DMS79 (cell line): ENCODE measurements at regions not wholly inside any gene's neighbourhood (a gene's known extent, or its start where the extent isn't known, plus 50 kb on each side); places are given as distances from the start of the nearest gene placed in this dataset.
"Not testable (repeated sequence)": the region's sequence is repeated elsewhere in the genome, so short reads cannot be mapped to it uniquely, and the experiment has no call there.

ENCODE experiments used
- DNase-seq: peaks from one replicate; lab custom pipeline; 2025; lab: John Stamatoyannopoulos, UW

DNA sequence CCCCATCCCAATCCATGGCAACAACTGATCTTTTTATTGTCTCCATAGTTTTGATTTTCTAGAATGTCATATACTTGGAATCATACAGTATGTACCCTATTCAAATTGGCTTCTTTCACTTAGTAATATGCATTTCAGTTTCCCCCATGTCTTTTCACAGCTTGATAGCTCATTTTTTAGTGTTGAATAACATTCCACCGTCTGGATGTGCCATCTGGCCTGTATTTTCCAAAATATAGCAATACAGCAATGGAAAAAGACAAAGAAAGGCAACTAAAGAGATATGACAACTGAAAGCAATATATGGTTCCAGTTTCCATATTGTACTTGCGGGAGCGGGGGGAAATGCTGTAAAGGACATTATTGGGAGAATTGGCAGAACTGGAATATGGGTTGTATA, 166.4 kb upstream of the NT5E start:
- no peak for DNase-seq

DNA sequence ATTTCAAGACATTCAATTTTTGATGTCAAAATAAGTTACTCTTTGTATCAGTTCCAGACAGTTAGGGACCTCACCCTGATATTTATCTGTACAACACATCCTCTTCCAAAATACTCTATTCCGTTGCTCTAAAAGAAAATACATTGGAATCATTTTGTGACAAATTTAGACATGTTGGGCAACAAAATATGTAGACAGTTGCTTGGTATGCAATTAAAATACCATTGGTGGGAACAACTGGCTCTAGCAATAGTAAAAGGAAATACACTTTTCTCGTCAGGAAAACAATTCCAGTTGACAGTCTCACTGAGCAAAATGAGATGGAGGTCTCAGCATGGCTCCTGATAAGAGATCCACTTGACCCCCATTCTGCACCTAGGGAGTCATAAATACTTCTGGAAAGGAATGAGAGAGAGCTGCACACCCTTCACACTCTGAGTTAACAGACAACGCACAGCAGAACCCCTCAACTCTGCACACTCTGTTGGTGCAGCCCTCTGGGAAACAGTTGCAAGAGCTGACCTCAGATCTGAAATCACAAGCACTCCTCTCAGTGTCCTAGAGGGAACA, 171.3 kb upstream of the NT5E start:
- no peak for DNase-seq

DNA sequence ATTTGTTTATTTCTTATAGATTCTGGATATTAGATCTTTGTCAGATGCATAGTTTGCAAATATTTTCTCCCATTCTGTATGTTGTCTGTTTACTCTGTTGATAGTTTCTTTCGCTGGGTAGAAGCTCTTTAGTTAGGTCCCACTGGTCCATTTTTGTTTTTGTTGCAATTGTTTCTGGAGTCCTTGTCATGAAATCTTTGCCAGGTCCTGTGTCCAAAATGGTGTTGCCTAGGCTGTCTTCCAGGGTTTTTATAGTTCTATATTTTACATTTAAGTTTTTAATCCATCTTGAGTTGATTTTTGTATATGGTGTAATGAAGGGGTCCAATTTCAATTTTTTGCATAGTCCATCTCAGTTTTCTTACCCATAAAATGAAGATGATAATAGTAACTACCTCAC, 173.9 kb upstream of the NT5E start:
- not testable (repeated sequence) for DNase-seq

DNA sequence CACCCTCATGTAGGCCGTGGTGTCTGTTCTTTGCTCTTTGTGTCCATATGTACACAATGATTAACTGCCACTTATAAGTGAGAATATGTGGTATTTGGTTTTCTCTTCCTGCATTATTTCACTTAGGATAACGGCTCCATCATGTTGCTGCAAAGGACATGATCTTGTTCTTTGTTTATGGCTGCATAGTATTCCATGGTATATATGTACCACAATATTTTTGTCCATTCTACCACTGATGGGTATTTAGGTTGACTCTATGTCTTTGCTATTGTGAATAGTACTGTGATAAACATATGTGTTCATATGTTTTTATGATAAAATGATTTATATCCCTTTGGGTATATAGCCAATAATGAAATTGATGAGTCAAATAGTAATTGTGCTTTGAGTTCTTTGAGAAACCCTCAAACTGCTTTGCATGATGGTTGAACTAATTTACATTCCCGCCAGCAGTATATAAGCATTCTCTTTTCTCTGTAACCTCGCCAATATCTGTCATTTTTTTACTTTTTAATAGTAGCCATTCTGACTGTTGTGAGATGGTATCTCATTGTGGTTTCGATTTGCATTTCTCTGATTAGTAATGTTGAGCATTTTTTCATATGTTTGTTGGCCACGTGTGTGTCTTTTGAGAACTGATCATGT, 174.4 kb upstream of the NT5E start:
- DNase-seq: no peak

DNA sequence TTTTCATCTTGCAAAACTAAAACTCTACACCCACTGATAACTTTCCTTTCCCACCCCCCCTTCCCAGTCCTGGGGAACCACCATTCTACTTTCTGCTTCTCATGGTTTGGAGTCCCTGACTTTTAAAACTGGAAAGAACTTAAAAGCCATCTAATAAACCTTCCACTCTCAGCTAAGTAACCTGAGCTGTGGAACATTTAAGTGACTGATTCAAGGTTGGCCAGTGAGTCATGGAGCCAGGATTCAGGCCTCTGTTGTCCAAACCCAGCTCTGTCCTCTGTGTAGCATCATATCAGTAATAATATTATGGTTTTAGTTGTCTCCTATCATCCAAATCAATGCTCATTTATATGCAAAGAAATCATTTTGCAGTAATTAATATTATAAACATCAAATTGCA, 176.0 kb upstream of the NT5E start:
- no peak for DNase-seq

DNA sequence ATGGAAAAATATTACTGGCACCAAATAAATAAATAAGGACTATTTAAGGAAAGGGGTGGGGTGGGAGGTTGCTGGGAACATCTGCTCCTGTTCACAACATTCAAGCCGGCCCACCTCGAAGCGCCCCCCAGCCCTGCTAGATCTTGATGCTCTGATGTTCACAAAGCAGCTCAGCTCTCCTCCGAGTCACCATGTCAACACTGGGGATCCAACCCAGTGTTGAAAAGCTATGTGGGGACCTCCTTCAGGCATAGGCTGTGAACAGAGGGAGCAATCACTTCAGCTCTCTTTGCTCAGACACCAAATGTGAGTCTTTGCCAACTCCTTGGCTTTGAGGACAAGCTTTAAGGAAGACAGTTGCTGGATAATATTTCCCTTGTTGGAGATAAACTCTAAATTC, 176.8 kb upstream of the NT5E start:
- no peak for DNase-seq

DNA sequence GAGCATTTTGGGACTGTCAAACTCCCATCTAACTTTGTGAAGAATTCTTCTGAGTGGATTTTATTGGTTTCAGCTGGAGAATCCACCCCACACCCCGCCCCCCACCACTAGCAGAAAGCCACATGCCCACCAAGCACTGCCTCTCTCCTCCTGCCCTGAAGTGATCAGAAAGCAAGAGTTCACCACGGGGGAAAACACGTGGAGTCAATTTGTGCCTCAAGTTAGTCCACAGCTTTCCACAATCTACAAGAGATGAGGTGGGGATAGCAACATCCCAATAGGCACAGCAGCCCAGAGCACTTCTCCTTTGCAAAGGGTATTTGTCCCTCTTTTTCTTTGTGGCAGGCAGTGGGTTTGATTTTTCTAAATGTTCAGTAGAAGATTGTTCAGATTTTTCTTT, 177.3 kb upstream of the NT5E start:
- no peak for DNase-seq

DNA sequence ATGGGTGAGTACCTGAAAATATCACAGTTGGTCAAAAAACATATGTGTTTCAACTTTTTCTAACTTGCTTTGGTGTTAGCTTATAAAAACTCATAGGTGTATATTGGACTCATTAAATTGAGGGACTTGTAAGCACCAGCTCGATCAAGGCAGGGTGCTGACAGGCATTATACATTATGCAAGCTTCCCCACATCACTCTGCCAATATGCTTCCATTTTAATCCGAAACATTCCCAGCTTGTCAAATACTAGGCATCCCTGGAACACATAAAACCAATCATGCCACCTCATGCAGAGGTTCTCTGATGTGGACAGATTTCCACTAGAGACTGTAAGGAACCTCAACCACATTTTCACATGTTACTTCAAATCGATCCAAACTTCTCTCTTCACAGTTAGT, 187.3 kb upstream of the NT5E start:
- no peak for DNase-seq

DNA sequence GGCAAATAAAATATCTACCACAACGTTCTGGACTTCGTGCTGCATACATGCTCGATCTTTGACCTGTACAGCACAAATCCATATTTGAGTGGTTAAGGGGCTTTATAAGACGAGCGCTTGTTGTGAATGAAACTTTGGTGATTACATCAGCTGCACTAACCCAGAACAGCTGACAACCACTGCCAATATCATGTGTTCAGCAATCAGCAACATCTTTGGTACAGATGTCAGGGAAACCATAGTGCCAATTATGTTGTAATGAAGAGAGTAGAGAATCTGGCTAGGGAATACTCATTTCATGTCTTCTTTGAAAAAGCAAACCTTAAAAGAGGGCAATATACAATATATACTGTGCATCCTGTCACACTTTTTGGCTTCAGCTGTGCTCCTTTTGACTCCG, 188.6 kb upstream of the NT5E start:
- no peak for DNase-seq

DNA sequence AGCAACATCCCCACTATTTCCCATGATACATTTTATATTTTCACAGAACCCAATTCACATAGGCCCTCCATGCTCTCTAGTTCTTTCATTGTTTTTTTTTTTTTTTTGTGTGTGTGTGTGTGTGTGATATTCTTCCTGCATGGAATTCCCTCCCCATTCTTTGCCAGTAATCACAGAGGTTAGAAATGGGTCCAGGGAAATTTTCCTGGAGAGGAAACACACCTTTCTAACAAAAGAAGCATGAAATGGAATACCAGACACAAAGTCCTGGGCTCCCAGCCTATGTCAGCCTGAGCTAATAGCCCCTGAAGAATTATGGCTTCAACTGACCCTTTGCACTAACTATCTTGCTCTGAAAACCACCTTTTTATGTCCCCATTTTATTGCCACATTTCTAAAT, 194.2 kb upstream of the NT5E start:
- DNase-seq: no peak

DNA sequence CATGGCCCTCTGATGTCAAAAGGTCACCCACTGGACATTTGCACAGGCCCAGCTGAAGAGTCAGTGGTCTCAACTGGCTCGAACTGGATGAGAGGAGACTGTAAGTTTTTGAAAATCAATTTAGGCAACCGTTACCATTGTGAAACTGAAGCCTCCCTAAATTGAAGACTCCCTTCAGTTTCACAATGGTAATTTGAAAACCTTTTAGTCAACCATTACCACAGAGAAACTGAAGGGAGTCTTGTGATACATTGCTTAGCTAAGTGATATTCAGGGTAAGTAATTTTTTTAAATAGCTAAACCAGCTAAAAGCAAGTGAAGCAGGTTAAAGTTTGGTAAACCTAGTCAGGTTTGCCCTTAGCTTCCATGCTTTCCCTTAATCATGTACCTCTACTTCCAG, 197.3 kb upstream of the NT5E start:
- DNase-seq: no peak

DNA sequence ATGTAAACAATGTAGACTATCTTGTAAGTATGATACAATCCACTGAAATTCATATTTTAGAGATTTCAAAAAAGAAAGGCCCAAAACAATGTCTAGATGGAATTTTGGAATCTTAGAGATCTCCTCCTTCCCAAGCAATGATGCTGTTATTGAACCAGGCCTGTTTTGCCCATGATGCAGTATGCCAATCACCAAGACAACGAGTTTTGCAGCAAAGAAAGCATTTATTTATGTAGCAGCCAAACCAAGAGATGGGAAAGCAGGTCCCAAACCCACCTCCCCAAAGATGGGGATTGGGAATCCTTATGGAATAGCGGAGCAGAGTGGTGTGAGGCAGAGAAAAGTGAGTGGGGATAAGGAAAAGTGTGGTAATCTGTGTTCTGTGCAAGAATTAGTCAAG, 197.8 kb upstream of the NT5E start:
- no peak for DNase-seq

DNA sequence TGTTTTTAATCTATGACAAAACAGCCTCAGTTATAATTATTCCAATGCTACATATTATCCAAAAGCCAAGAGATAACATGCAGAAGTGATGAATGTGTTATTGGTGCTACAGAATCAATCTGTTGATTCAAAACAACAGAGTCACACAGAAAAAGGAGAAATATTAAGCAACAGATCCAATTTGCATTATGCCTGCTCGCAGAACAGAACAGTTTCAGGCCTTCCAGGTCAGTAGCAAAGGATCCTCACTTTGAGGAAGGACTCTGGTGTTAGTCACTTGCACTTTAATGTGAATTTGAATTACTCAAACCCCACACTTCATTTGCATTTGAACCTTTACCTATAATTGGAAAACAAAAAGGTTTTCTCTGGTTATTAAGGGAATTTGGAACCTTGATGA, 198.6 kb upstream of the NT5E start:
- no peak for DNase-seq

DNA sequence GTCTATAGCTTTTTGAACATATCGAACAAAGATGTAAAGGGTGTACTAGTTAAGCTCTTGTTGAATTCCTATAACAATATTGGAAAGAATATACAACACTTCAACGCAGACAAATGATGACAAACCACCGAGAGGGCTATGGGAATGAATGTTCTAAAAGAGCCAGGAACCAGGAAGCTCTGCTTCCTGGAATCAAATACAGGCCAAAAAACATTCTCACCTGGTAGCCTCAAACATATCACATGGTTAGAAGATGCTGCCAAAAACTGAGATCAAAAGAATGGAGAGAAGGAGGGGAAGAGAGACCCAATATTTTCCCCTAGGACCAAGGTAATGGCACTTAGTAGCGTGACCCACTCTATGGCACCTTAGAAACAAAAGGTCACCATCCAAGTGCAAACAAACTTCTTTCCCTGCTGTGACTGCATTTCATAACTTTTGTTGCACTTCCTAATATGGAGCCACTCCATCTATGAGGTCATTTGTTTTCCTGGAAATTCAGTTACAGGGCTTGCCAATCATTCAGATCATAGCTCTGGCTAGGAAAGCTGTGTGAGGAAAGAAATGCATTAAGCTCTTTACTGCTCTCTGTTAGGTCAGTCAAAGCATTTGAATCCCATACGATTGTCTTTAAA, 199.2 kb upstream of the NT5E start:
- DNase-seq: no peak

DNA sequence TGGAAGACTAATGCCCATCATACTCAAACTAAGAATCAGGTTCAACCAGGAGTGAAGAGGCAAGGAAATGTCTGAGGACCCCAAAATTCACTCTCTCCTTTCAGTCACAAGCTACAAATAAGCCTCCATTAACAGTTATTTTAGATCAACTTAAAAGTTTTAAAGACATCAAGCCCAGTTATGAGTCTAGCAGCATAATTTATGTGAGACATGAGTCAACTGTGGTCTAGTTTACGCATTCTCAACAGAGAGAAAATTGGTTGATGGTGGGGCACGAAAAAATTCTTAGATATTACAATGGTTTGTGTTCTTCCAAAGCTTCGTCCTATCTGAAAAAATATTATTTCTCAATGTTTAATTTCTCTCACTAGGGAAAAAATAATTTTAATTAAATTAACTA, 204.9 kb upstream of the NT5E start:
- no peak for DNase-seq

DNA sequence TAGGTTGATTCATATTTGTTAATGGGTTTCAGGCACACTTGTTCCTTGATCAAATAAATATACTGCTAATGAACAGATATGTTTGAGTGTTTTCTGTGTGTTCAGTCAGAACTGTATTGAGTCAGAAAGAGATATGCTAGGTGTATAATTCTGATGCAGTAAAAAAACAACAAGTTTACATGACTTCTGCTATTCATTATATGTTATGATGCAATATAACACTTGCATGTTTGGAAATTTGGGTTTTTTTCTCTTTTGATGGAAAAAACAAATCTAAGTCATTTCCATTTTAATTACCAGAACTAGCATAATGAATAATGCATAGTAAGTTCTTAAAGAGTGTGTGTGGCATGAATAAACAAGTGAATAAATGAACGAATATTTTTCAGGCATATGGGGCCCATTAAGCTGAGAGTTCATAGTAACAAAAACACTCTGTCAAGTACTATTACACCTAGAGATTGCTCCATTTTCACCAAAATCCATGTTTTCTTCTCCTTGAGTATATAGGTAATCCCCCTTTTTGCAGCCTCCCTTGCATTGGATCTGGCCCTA, 208.3 kb upstream of the NT5E start:
- no peak for DNase-seq

DNA sequence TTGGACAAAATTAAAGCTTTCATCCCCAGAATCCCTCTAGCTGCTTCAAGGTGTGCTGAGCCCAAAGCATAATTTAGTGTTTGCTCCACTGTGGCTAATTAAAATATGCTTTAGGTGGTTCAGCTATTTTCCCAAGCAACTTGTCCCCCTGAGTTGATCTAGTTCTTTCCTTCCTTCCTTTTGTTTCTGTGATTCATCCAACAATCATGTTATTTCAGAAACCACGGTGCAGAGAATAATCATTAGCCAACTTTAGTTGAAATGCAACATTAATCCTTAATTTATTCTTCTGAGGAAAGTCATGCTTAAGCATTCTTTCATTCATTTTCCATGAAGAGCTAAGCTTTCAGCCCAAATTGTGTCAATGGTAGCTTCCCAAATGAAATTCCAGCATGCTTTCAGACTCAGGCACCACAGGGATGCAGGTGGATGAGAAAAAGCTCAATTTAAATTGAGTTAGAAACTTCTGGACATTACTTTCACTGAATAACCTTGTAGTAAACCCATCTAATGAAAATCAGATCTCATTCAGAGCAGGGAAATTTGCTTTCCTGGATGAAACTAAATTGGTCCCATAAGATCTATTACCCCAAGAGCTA, 209.0 kb upstream of the NT5E start:
- no peak for DNase-seq

DNA sequence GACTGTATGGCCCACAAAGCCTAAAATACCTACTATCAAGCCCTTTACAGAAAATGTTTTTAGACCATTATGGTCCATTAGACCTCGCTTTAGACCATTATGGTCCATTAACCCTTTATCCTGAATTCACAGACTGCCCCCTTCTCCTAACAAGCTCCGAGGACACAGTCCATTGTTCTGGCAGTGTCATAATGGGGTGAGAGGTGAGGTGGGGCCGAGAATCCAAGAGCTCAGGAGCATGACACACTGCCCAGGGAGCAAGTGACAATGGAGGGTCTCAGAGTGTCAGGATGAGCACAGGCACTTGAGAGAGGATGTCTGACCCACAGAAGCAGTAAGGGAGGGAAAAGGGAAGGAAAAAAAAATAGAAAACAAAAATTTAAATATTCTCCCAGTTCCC, 212.4 kb upstream of the NT5E start:
- no peak for DNase-seq

DNA sequence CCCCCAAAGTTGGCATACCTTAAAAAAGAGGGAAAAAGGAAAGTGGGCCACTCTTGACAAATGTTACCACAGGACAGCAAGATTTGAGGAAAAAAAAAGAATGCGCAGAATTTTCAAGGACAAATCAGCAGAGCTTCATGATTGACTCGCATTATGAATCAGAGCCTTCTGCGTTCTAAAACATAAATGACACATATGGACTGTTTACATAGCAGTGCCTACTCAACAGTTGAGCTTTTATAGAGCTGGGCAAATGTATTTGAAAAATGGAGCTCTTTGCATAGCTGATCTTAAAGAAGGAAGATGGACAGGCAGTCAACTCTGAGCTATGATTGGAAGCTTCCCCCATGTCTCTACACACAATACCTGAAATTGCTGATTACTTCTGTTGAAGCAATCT, 213.2 kb upstream of the NT5E start:
- no peak for DNase-seq

DNA sequence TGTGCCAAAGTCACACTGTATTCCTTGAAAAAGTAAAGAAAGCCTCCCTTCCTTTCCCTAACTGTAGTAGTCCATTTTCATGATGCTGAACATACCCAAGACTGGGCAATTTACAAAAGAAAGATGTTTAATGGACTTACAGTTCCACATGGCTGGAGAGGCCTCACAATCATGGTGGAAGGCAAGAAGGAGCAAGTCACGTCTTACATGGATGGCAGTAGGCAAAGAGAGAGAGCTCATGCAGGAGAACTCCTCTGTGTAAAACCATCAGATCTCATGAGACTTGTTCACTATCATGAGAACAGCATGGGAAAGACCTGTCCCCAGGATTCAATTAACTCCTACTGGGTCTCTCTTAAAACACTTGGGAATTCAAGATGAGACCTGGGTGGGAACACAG, 222.5 kb upstream of the NT5E start:
- DNase-seq: not testable (repeated sequence)

DNA sequence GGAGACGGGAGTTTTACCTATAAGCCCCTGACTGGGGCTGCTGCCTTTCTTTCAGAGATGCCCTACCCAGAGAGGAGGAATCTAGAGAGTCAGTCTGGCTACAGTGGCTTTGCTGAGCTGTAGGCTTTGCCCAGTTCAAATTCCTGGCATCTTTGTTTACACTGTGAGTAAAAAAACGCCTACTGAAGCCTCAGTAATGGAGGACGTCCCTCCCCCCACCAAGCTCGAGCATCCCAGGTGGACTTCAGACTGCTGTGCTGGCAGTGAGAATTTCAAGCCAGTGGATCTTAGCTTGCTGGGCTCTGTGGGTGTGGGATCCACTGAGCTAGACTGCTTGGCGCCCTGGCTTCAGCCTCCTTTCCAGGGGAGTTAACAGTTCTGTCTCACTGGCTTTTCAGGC, 237.1 kb upstream of the NT5E start:
- DNase-seq: not testable (repeated sequence)

DNA sequence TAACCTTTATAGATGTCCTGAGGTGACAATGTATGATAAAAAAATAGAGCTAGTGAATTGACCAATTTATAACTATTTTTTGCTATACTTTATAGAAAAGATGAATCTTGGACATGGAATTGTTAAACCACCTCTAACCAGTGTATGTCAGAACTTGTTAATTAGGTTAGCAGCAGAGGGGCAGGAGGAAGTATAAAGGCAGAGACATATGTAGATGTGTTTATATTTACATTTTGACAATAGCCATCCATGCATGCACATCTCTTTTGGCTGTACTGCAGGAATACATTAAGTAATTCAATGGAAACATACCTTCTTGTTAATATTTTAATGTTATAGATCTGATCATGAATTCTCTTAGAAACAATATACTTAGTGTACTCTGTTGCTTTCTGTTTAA, 254.6 kb upstream of the NT5E start:
- no peak for DNase-seq

DNA sequence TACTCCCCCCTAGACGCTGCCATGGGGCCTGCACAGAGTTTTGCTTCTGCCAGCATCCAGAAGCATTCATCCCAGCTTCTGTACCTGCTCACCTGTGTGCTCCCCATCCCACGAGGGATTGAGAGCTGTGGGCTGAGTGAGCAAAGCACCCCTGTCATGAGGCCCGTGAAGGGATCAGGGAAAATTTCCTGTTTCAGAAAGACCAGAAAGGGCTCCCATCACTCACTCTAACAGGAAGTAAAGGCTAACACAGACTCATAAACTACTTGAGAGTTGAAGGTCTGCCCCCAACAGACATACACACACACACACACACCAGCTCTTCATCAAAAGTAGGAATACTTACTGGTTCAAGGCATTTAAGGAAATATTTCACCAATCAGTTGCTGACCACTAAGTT, 256.5 kb upstream of the NT5E start:
- no peak for DNase-seq
